IgD-negative memory B cell (primary cell): ENCODE measurements at regions not wholly inside any gene's neighbourhood (a gene's known extent, or its start where the extent isn't known, plus 50 kb on each side); places are given as distances from the start of the nearest gene placed in this dataset.

Source experiments
- H3K27ac Mint-ChIP-seq, 3 donors: one replicate each; pipeline ENCODE4 v1.8.0; 2020 to 2022; ENCODE audit warnings: mild to moderate bottlenecking in 3 of 3, mixed read lengths in 3 of 3, moderate library complexity in 1 of 3
- H3K27me3 Mint-ChIP-seq: one replicate; pipeline ENCODE4 v1.8.0; 2021; ENCODE audit warnings: mixed read lengths
- H3K36me3 Mint-ChIP-seq: one replicate; pipeline ENCODE4 v1.8.0; 2020; ENCODE audit warnings: mild to moderate bottlenecking, mixed read lengths
- H3K4me1 Mint-ChIP-seq, 3 donors: one replicate each; pipeline ENCODE4 v1.8.0; 2020 to 2022; ENCODE audit warnings: mixed read lengths in 3 of 3, mild to moderate bottlenecking in 1 of 3
- H3K4me3 Mint-ChIP-seq, 4 donors: one replicate each; pipeline ENCODE4 v1.8.0; 2020 to 2022; ENCODE audit warnings: mild to moderate bottlenecking in 4 of 4, mixed read lengths in 4 of 4, moderate library complexity in 3 of 4
- H3K9me3 Mint-ChIP-seq, 3 donors: one replicate each; pipeline ENCODE4 v1.8.0; 2020 to 2021; ENCODE audit warnings: mixed read lengths in 3 of 3, mild to moderate bottlenecking in 1 of 3

GRCh38 chr11:127059286-127059685 lies 58.7 kb upstream of the KIRREL3 start:
- H3K9me3 Mint-ChIP-seq, result peaks cover 2 to 5% (median 3%) of the 10 kb centered on the region in 3 donors
- H3K4me3 Mint-ChIP-seq, result no peak overlapping the region
- no peaks in the 10 kb centered on the region for H3K27me3 Mint-ChIP-seq
- no peaks in the 10 kb centered on the region for H3K4me1 Mint-ChIP-seq
- no peak overlapping the region for H3K27ac Mint-ChIP-seq
- H3K36me3 Mint-ChIP-seq, result no peaks in the 10 kb centered on the region

GRCh38 chr11:127058524-127058923 lies 58.0 kb upstream of the KIRREL3 start:
- H3K9me3 Mint-ChIP-seq, result peaks cover 2 to 5% (median 3%) of the 10 kb centered on the region in 3 donors
- H3K4me3 Mint-ChIP-seq, result no peak overlapping the region
- H3K27ac Mint-ChIP-seq, result no peak overlapping the region
- no peaks in the 10 kb centered on the region for H3K27me3 Mint-ChIP-seq
- no peaks in the 10 kb centered on the region for H3K36me3 Mint-ChIP-seq
- H3K4me1 Mint-ChIP-seq, result no peaks in the 10 kb centered on the region

GRCh38 chr11:127057126-127057525 lies 56.6 kb upstream of the KIRREL3 start:
- peaks cover 2 to 5% (median 3%) of the 10 kb centered on the region in 3 donors for H3K9me3 Mint-ChIP-seq
- H3K4me3 Mint-ChIP-seq, result no peak overlapping the region
- H3K27ac Mint-ChIP-seq, result no peak overlapping the region
- H3K27me3 Mint-ChIP-seq, result no peaks in the 10 kb centered on the region
- no peaks in the 10 kb centered on the region for H3K4me1 Mint-ChIP-seq
- H3K36me3 Mint-ChIP-seq, result no peaks in the 10 kb centered on the region

GRCh38 chr11:127056338-127056971 lies 55.9 kb upstream of the KIRREL3 start:
- H3K27ac Mint-ChIP-seq, result no peak overlapping the region
- H3K27me3 Mint-ChIP-seq, result no peaks in the 10 kb centered on the region
- H3K9me3 Mint-ChIP-seq, result peaks cover 2 to 6% (median 3%) of the 10 kb centered on the region in 3 donors
- no peaks in the 10 kb centered on the region for H3K36me3 Mint-ChIP-seq
- H3K4me3 Mint-ChIP-seq, result no peak overlapping the region
- H3K4me1 Mint-ChIP-seq, result no peaks in the 10 kb centered on the region

- H3K27me3 Mint-ChIP-seq, result no peaks in the 10 kb centered on the region
- H3K4me3 Mint-ChIP-seq, result no peak overlapping the region
- H3K27ac Mint-ChIP-seq, result no peak overlapping the region
- H3K9me3 Mint-ChIP-seq, result peaks cover 2 to 6% (median 3%) of the 10 kb centered on the region in 3 donors
- no peaks in the 10 kb centered on the region for H3K4me1 Mint-ChIP-seq
- no peaks in the 10 kb centered on the region for H3K36me3 Mint-ChIP-seq
These were observed 54.7 kb upstream of the KIRREL3 start for GRCh38 chr11:127055236-127055635.

GRCh38 chr11:127054153-127054552 lies 53.6 kb upstream of the KIRREL3 start:
- Mint-ChIP-seq H3K9me3 (peaks cover 2 to 6% (median 3%) of the 10 kb centered on the region in 3 donors), H3K4me1 (no peaks in the 10 kb centered on the region), H3K36me3 (no peaks in the 10 kb centered on the region), H3K27ac (no peak overlapping the region), H3K4me3 (no peak overlapping the region), H3K27me3 (no peaks in the 10 kb centered on the region)

GRCh38 chr11:127052404-127052803 lies 51.8 kb upstream of the KIRREL3 start:
- H3K27me3 Mint-ChIP-seq, result no peaks in the 10 kb centered on the region
- no peak overlapping the region for H3K4me3 Mint-ChIP-seq
- H3K36me3 Mint-ChIP-seq, result no peaks in the 10 kb centered on the region
- H3K27ac Mint-ChIP-seq, result no peak overlapping the region
- H3K9me3 Mint-ChIP-seq, result peaks cover 0 to 6% (median 2%) of the 10 kb centered on the region in 3 donors
- no peaks in the 10 kb centered on the region for H3K4me1 Mint-ChIP-seq
